Upper lobe of left lung (tissue), 6 donors: ENCODE measurements at regions not wholly inside any gene's neighbourhood (a gene's known extent, or its start where the extent isn't known, plus 50 kb on each side); places are given as distances from the start of the nearest gene placed in this dataset.

ENCODE experiments used
- ATAC-seq, 2 donors: fragments of 200-7000 bp; cut with Tn5 transposase; one replicate each; pipeline ENCODE4 v1.9.1; 2022; ENCODE audit warnings: mild to moderate bottlenecking in 2 of 2, moderate library complexity in 2 of 2; ENCODE audit not compliant: low FRiP score in 2 of 2
- DNase-seq, 2 donors: peaks; one replicate each; pipeline ENCODE4 v3.0.0-alpha.2; 2019 to 2020
- H3K27ac ChIP-seq, 4 donors: fragments of 200-600 bp; sonication (generic); one replicate each; pipeline ENCODE4 v1.5.1; 2016 to 2019
- H3K27me3 ChIP-seq, 4 donors: fragments of 200-600 bp; sonication (generic); one replicate each; pipeline ENCODE4 v1.5.1; 2017 to 2019
- H3K36me3 ChIP-seq, 4 donors: fragments of 200-600 bp; sonication (generic); one replicate each; pipeline ENCODE4 v1.5.1; 2016 to 2019
- H3K4me1 ChIP-seq, 4 donors: fragments of 200-600 bp; sonication (generic); one replicate each; pipeline ENCODE4 v1.5.1; 2018 to 2019
- H3K4me3 ChIP-seq, 4 donors: fragments of 200-600 bp; sonication (generic); one replicate each; pipeline ENCODE4 v1.5.1; 2017 to 2019; ENCODE audit warnings: mild to moderate bottlenecking in 2 of 4, moderate library complexity in 1 of 4
- H3K9me3 ChIP-seq, 4 donors: fragments of 200-600 bp; sonication (generic); one replicate each; pipeline ENCODE4 v1.5.1; 2018 to 2019
- EP300 ChIP-seq, 4 donors: sonication (generic); formaldehyde crosslinking; IDR thresholded peaks; one replicate each; pipeline ENCODE4 v1.5.1; 2017; ENCODE audit warnings: antibody characterized with exemption in 4 of 4, control low read depth in 2 of 4
- POLR2A ChIP-seq, 4 donors: fragments of 450-650 bp; IDR thresholded peaks; one replicate each; pipeline ENCODE4 v1.5.1; 2016 to 2017; ENCODE audit warnings: antibody characterized with exemption in 4 of 4, mild to moderate bottlenecking in 2 of 4
- POLR2AphosphoS5 ChIP-seq, 2 donors: sonication (generic); formaldehyde crosslinking; IDR thresholded peaks; one replicate each; pipeline ENCODE4 v1.5.1; 2017; ENCODE audit warnings: antibody characterized with exemption in 2 of 2
- WGBS, 2 donors: methylation state at CpG; one replicate each; pipeline ENCODE4 v1.1.5; 2017 to 2018; 5-methylcytosine and 5-hydroxymethylcytosine counted together
- TF ChIP-seq, protein P1 (sequence below), 6 experiments: fragments of 450-650 bp in 4 of 6; fragments of 200-600 bp in 2 of 6; sonication (generic) in 2 of 6; IDR thresholded peaks; one replicate each; pipeline ENCODE4 v1.5.1; 2016 to 2019; ENCODE audit warnings: antibody characterized with exemption in 6 of 6
- donor health status: DM: no; HTN: no; CAD: no; lungs with moderate emphysema.
- donor health status: DM: no; HTN: yes; CAD: no; lungs with severe emphysema.

DNA sequence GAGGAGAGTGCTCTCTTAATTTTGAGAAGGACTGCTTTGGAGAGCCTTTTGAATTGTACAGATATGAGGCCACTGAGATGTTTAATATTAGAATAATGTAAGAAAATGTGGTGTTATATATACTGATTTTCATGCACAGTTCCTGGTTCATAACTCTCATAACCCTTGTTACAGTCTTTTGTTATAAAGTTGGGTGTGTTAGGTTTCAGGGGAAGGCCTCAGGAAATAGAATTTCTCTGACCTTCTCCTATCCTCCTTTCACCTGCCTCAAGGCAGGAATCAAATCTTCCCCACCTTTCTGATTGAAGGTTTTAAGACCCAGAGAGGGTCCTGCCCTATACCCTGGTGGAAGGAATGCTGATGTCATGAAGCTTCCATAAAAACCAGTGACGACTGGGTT lies 245.9 kb downstream of the NSUN3 start:
- Histone ChIP-seq H3K9me3 (no peaks in the 10 kb centered on the region), H3K4me1 (no peaks in the 10 kb centered on the region), H3K36me3 (no peaks in the 10 kb centered on the region), H3K27ac (no peak overlapping the region), H3K27me3 (no peaks in the 10 kb centered on the region), H3K4me3 (no peak overlapping the region)
- DNase-seq, result no peak
- 64 to 69% methylated on average over 1 of the region's 1 CpG for WGBS, 2 donors
- no peak for TF ChIP-seq POLR2AphosphoS5 (IDR thresholded peaks at IDR 0.05)
- no peak for TF ChIP-seq EP300 (IDR thresholded peaks at IDR 0.05)
- ATAC-seq, result no peak

DNA sequence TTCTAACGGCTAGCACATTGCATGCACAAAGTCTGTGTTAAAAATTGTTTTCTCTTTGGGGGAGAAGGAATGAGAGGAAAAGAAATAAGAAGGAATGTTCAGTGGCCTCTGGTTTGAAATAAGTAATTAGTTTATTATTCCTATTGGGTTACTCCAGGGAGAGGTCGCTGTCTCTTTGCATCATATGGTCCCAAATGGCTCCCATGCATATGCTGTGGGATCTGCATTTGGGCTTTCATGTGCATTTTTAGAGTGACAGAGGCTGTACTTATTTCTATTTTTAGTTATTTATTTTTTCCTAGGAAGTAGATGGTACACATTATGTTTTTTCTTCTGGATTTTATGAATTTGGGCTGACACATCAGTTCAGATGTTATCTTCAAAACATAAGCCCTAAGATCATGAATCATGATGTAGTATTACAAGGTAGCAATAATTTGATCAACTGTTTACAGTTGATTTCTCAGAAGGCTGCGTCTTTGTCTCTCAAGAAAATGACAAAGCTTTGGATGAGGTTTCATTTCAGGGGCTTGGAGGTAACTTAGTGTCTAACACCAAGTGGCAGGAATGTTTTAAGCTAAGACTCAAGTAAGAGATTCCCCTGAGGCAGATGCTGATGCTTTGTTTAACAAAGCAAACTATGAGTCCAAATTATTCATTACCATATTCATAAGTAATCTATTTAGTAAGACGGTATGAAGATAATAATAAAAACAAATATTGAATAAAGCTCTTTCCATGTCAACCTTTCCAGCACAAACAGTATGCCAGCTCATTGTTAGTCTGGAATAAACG lies 247.7 kb downstream of the NSUN3 start:
- no peak for ATAC-seq

DNA sequence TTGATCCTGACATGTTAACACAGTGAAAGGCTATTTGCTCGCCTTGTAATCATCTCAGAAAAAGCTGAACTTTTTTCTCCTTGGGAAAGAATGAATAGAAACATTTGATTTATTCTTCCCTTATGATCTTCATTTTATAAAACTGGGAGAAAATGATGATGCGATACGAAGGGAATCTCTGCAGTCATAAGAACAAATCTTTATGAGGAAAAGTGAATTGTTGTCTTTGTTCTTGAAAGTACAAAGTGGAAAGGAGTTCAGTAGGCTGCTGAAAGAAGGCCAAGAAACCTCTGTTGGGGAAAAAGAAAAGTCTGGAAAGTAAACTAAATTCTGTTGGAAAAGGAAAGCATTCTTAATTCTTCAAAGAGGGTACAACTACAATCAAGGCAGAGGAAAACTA lies 248.8 kb downstream of the NSUN3 start:
- DNase-seq (no peak), ATAC-seq (no peak)
- 75 to 81% methylated on average over 3 of the region's 3 CpGs for WGBS, 2 donors
- H3K9me3 ChIP-seq, result no peaks in the 10 kb centered on the region
- no peaks in the 10 kb centered on the region for H3K36me3 ChIP-seq
- no peaks in the 10 kb centered on the region for H3K4me1 ChIP-seq
- no peaks in the 10 kb centered on the region for H3K27me3 ChIP-seq
- TF ChIP-seq POLR2A (IDR thresholded peaks at IDR 0.05), result no peak
- TF ChIP-seq EP300 (IDR thresholded peaks at IDR 0.05), result no peak
- TF ChIP-seq, protein P1, sequence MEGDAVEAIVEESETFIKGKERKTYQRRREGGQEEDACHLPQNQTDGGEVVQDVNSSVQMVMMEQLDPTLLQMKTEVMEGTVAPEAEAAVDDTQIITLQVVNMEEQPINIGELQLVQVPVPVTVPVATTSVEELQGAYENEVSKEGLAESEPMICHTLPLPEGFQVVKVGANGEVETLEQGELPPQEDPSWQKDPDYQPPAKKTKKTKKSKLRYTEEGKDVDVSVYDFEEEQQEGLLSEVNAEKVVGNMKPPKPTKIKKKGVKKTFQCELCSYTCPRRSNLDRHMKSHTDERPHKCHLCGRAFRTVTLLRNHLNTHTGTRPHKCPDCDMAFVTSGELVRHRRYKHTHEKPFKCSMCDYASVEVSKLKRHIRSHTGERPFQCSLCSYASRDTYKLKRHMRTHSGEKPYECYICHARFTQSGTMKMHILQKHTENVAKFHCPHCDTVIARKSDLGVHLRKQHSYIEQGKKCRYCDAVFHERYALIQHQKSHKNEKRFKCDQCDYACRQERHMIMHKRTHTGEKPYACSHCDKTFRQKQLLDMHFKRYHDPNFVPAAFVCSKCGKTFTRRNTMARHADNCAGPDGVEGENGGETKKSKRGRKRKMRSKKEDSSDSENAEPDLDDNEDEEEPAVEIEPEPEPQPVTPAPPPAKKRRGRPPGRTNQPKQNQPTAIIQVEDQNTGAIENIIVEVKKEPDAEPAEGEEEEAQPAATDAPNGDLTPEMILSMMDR (IDR thresholded peaks at IDR 0.05), result no peak
- TF ChIP-seq POLR2AphosphoS5 (IDR thresholded peaks at IDR 0.05), result no peak
- H3K27ac ChIP-seq, result no peak overlapping the region
- no peak overlapping the region for H3K4me3 ChIP-seq

More for the DNA sequence above, 247.7 kb downstream of the NSUN3 start:
- Histone ChIP-seq H3K27ac (no peak overlapping the region), H3K4me3 (no peak overlapping the region), H3K4me1 (no peaks in the 10 kb centered on the region), H3K9me3 (no peaks in the 10 kb centered on the region), H3K36me3 (no peaks in the 10 kb centered on the region), H3K27me3 (no peaks in the 10 kb centered on the region)
- no peak for TF ChIP-seq POLR2A (IDR thresholded peaks at IDR 0.05)
- no peak for TF ChIP-seq POLR2AphosphoS5 (IDR thresholded peaks at IDR 0.05)
- TF ChIP-seq, protein P1 (IDR thresholded peaks at IDR 0.05), result no peak
- TF ChIP-seq EP300 (IDR thresholded peaks at IDR 0.05), result no peak
- DNase-seq, result no peak
- WGBS, 2 donors, result 68 to 69% methylated on average over 5 of the region's 5 CpGs

GRCh38 chr3:94314218-94314883 lies 251.5 kb downstream of the NSUN3 start:
- no peak for TF ChIP-seq POLR2AphosphoS5 (IDR thresholded peaks at IDR 0.05)
- TF ChIP-seq, protein P1 (IDR thresholded peaks at IDR 0.05), result no peak
- TF ChIP-seq EP300 (IDR thresholded peaks at IDR 0.05), result no peak
- no peak for TF ChIP-seq POLR2A (IDR thresholded peaks at IDR 0.05)
- ATAC-seq (no peak), DNase-seq (no peak)
- WGBS, 2 donors, result 79 to 87% methylated on average over 2 of the region's 2 CpGs
- no peak overlapping the region for H3K4me3 ChIP-seq
- no peaks in the 10 kb centered on the region for H3K27me3 ChIP-seq
- no peaks in the 10 kb centered on the region for H3K36me3 ChIP-seq
- no peaks in the 10 kb centered on the region for H3K4me1 ChIP-seq
- H3K9me3 ChIP-seq, result no peaks in the 10 kb centered on the region
- no peak overlapping the region for H3K27ac ChIP-seq

GRCh38 chr3:94317017-94317416 lies 254.2 kb downstream of the NSUN3 start:
- DNase-seq, result no peak
- no peak overlapping the region for H3K27ac ChIP-seq
- ATAC-seq, result no peak
- no peaks in the 10 kb centered on the region for H3K4me1 ChIP-seq
- no peak overlapping the region for H3K4me3 ChIP-seq
- WGBS, 2 donors, result 71 to 78% methylated on average over 1 of the region's 1 CpG
- TF ChIP-seq POLR2A (IDR thresholded peaks at IDR 0.05) (no peak), EP300 (IDR thresholded peaks at IDR 0.05) (no peak), POLR2AphosphoS5 (IDR thresholded peaks at IDR 0.05) (no peak)
- TF ChIP-seq, protein P1 (IDR thresholded peaks at IDR 0.05), result no peak
- no peaks in the 10 kb centered on the region for H3K36me3 ChIP-seq
- no peaks in the 10 kb centered on the region for H3K27me3 ChIP-seq
- no peaks in the 10 kb centered on the region for H3K9me3 ChIP-seq
